Activated T-cell treated with anti-CD3 and anti-CD28 coated beads, Interleukin-2, amount 50 U/mL, for 4 hours (primary cell): ENCODE measurements at regions not wholly inside any gene's neighbourhood (a gene's known extent, or its start where the extent isn't known, plus 50 kb on each side); places are given as distances from the start of the nearest gene placed in this dataset.

ENCODE experiments used
- ATAC-seq, 2 donors: fragments of 200-7000 bp; cut with Tn5 transposase; one replicate each; pipeline ENCODE4 v1.10.0; 2021
- DNase-seq: peaks from one replicate; pipeline ENCODE4 v3.0.0-alpha.2; 2020
- H3K27me3 Mint-ChIP-seq: one replicate; pipeline ENCODE4 v1.8.0; 2021; ENCODE audit warnings: low read depth, mixed read lengths
- H3K36me3 Mint-ChIP-seq: one replicate; pipeline ENCODE4 v1.8.0; 2022; ENCODE audit warnings: mixed read lengths; ENCODE audit not compliant: insufficient read depth
- H3K4me1 Mint-ChIP-seq: one replicate; pipeline ENCODE4 v1.8.0; 2021; ENCODE audit warnings: low read depth, mixed read lengths
- H3K4me3 Mint-ChIP-seq: one replicate; pipeline ENCODE4 v1.8.0; 2021; ENCODE audit warnings: mild to moderate bottlenecking, moderate library complexity, mixed read lengths
- H3K9me3 Mint-ChIP-seq: one replicate; pipeline ENCODE4 v1.8.0; 2021; ENCODE audit warnings: mixed read lengths

DNA sequence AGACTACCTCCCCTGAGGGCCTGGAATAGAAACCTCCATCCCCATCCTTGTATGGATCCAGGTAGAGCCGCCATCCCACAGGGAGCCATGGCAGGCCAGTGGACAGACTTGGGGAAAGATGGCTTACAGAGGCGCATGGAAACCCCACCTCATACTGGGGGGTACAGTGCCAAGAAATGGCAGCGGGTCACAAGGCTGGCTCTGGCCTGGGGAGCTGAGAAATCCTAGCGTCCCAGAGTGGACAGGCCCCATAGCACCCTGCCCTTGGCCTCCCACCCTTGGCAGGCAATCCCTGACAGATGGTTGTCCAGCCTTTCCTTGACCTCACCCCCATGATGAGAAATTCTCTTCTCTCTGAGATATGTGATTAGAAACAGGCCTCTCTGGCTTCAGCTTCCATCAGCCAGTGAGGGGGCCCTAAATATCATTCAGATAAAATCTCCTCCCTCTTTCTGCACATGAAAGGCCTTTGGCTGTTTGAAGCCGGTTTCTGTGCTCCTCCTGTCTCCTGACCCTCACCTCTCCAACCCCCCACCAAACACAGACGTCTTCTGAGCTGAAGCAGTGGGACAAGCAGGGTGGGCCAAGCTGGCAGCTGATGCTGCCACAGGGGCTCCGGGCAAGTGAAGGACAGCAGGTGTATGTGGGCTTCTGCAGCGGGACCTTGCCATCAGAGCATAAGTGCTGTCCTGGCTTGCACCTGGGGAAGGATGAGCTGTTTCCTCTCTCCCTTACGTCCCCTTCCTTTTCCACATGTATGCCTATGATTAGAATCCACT, 204.4 kb upstream of the MAMLD1 start:
- Mint-ChIP-seq H3K4me3 (no peak overlapping the region), H3K27me3 (no peaks in the 10 kb centered on the region)
- no peak for DNase-seq

GRCh38 chrX:150159537-150159936, 203.6 kb upstream of the MAMLD1 start:
- H3K4me1 Mint-ChIP-seq, result no peaks in the 10 kb centered on the region
- no peak for DNase-seq
- no peaks in the 10 kb centered on the region for H3K27me3 Mint-ChIP-seq
- H3K36me3 Mint-ChIP-seq, result no peaks in the 10 kb centered on the region
- H3K9me3 Mint-ChIP-seq, result no peaks in the 10 kb centered on the region
- H3K4me3 Mint-ChIP-seq, result no peak overlapping the region
- no peak for ATAC-seq

More for the DNA sequence above, 204.4 kb upstream of the MAMLD1 start:
- H3K4me1 Mint-ChIP-seq, result no peaks in the 10 kb centered on the region
- H3K9me3 Mint-ChIP-seq, result no peaks in the 10 kb centered on the region
- H3K36me3 Mint-ChIP-seq, result no peaks in the 10 kb centered on the region
- ATAC-seq, result no peak

DNA sequence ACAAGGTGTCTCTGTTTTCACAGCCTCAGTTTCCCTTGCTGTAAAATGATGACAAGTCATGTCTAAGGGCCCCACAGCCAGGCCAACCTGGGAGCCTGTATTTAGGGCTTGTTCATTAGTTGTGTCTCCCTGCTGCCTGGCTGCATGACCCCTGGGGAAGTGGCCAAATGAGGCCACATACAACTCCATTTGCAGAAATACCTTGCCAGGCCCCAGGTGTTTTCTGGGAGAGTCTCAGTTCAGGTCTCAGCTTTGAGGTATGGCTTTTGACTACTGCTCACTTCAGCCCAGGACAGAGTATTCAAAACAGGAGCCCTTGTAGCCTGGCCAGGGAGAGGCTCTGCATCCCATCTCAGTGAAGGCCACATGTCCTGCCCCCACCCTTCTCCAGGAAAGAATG, 202.5 kb upstream of the MAMLD1 start:
- no peaks in the 10 kb centered on the region for H3K9me3 Mint-ChIP-seq

GRCh38 chrX:150161193-150161592, 201.9 kb upstream of the MAMLD1 start:
- H3K36me3 Mint-ChIP-seq, result no peaks in the 10 kb centered on the region
- ATAC-seq, result no peak
- no peaks in the 10 kb centered on the region for H3K27me3 Mint-ChIP-seq
- no peak for DNase-seq
- no peak overlapping the region for H3K4me3 Mint-ChIP-seq
- H3K9me3 Mint-ChIP-seq, result no peaks in the 10 kb centered on the region
- no peaks in the 10 kb centered on the region for H3K4me1 Mint-ChIP-seq

More for the DNA sequence above, 202.5 kb upstream of the MAMLD1 start:
- H3K36me3 Mint-ChIP-seq, result no peaks in the 10 kb centered on the region
- H3K27me3 Mint-ChIP-seq, result no peaks in the 10 kb centered on the region
- no peaks in the 10 kb centered on the region for H3K4me1 Mint-ChIP-seq
- DNase-seq (no peak), ATAC-seq (no peak)
- H3K4me3 Mint-ChIP-seq, result no peak overlapping the region

GRCh38 chrX:150162141-150162540, 201.0 kb upstream of the MAMLD1 start:
- no peak overlapping the region for H3K4me3 Mint-ChIP-seq
- H3K27me3 Mint-ChIP-seq, result no peaks in the 10 kb centered on the region
- no peaks in the 10 kb centered on the region for H3K9me3 Mint-ChIP-seq
- H3K36me3 Mint-ChIP-seq, result no peaks in the 10 kb centered on the region
- no peak for DNase-seq
- no peak for ATAC-seq
- H3K4me1 Mint-ChIP-seq, result no peaks in the 10 kb centered on the region

GRCh38 chrX:150163221-150163930, 199.7 kb upstream of the MAMLD1 start:
- H3K4me1 Mint-ChIP-seq, result no peaks in the 10 kb centered on the region
- no peaks in the 10 kb centered on the region for H3K36me3 Mint-ChIP-seq
- ATAC-seq (no peak), DNase-seq (no peak)
- no peak overlapping the region for H3K4me3 Mint-ChIP-seq
- H3K27me3 Mint-ChIP-seq, result no peaks in the 10 kb centered on the region
- no peaks in the 10 kb centered on the region for H3K9me3 Mint-ChIP-seq

DNA sequence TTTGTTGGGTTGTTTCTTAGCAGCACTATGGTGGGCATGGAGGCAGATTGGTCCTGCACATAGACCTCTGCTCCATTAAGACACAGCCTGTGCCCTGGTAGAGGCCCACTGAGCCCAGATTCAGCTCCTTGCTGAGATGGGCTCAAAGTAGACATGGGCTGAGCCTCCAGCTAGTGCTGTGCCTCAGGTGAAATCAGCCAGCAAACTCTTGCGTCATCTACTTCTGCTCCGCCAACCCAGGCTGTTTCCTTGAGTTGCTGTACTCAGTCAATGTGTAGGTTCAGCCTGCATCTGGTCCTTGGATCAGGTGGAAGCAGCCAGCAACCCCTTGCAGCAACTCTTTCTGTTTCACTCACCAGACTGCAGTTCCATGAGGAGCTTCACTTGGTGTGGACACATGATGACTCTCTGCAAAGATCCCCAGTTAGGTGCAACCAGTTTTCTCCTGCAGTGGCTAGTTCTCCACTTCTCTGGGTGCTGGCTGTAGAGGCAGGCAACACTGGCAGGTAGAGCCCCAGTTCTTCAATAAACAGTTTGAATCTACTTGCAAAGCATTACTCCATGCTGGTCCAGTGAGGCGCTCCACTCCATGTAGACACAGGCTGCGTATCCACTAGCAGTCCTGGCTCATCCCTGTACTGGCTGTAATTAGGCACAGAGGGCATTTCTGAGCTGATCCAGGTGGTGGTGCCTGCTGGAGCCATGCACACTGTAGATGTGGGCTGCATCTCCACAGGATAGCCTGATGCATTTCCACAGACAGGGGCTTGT, 199.0 kb upstream of the MAMLD1 start:
- ATAC-seq (no peak), DNase-seq (no peak)
- no peaks in the 10 kb centered on the region for H3K27me3 Mint-ChIP-seq
- no peaks in the 10 kb centered on the region for H3K36me3 Mint-ChIP-seq
- no peaks in the 10 kb centered on the region for H3K9me3 Mint-ChIP-seq
- H3K4me1 Mint-ChIP-seq, result no peaks in the 10 kb centered on the region
- H3K4me3 Mint-ChIP-seq, result no peak overlapping the region

GRCh38 chrX:150164971-150165600, 198.0 kb upstream of the MAMLD1 start:
- H3K4me1 Mint-ChIP-seq, result no peaks in the 10 kb centered on the region
- no peaks in the 10 kb centered on the region for H3K9me3 Mint-ChIP-seq
- no peak overlapping the region for H3K4me3 Mint-ChIP-seq
- ATAC-seq (no peak), DNase-seq (no peak)
- H3K27me3 Mint-ChIP-seq, result no peaks in the 10 kb centered on the region
- H3K36me3 Mint-ChIP-seq, result no peaks in the 10 kb centered on the region

GRCh38 chrX:150165776-150166610, 197.1 kb upstream of the MAMLD1 start:
- Mint-ChIP-seq H3K4me1 (no peaks in the 10 kb centered on the region), H3K27me3 (no peaks in the 10 kb centered on the region), H3K9me3 (no peaks in the 10 kb centered on the region), H3K36me3 (no peaks in the 10 kb centered on the region), H3K4me3 (no peak overlapping the region)
- ATAC-seq (no peak), DNase-seq (no peak)

GRCh38 chrX:150167482-150168324, 195.4 kb upstream of the MAMLD1 start:
- Mint-ChIP-seq H3K36me3 (no peaks in the 10 kb centered on the region), H3K4me1 (no peaks in the 10 kb centered on the region), H3K9me3 (no peaks in the 10 kb centered on the region), H3K27me3 (no peaks in the 10 kb centered on the region), H3K4me3 (no peak overlapping the region)
- DNase-seq (no peak), ATAC-seq (no peak)

DNA sequence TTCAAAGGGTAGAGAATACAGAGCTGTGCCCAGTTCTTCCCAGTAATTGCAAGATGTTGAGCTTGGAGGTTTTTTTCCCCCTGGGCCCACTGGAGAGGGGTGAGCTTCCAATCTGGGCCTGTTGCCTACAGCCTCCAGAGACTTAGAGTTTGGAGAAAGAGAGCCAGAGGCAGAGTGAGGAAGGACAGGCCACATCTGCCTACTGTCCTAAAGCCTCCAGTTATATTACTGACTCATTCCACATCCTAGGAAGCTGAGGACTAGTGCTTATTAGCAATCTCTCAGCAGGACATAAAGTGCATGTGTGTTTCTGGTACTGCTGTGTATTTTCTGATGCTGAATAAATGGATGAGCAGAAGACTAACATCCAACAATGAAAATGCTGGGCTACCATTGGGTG, 181.0 kb upstream of the MAMLD1 start:
- peaks cover 1% of the 10 kb centered on the region for H3K27me3 Mint-ChIP-seq
- H3K4me1 Mint-ChIP-seq, result peaks cover 1% of the 10 kb centered on the region
- H3K9me3 Mint-ChIP-seq, result peaks cover 8% of the 10 kb centered on the region
- H3K4me3 Mint-ChIP-seq, result no peak overlapping the region
- ATAC-seq (no peak), DNase-seq (no peak)
- H3K36me3 Mint-ChIP-seq, result no peaks in the 10 kb centered on the region

- H3K4me3 Mint-ChIP-seq, result no peak overlapping the region
- peaks cover 1% of the 10 kb centered on the region for H3K4me1 Mint-ChIP-seq
- H3K27me3 Mint-ChIP-seq, result peaks cover 1% of the 10 kb centered on the region
- H3K36me3 Mint-ChIP-seq, result no peaks in the 10 kb centered on the region
- no peak for ATAC-seq
- peaks cover 3% of the 10 kb centered on the region for H3K9me3 Mint-ChIP-seq
- DNase-seq, result no peak
These were observed 178.6 kb upstream of the MAMLD1 start for GRCh38 chrX:150184491-150184890.

DNA sequence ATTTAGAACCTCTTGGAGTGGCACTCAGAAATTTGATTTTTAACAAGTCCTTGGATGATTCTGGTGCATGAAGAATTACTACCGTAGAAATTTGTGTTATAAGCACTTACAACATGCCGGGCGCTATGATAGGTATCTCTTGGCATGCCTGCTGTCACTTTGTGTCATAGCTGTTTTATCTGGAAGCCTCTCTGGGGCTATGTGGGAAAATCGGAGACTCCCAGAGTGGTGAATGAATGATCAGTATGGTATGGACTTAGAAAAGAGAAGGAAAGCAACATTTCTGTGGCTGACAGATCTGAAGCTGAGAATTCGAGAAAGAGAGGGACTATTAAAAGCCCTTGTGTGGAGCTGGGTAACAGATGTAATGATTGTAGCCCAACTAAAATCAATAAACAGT, 177.4 kb upstream of the MAMLD1 start:
- peaks cover 1% of the 10 kb centered on the region for H3K4me1 Mint-ChIP-seq
- ATAC-seq, result no peak

More for the DNA sequence above, 177.4 kb upstream of the MAMLD1 start:
- Mint-ChIP-seq H3K27me3 (peaks cover 1% of the 10 kb centered on the region), H3K36me3 (no peaks in the 10 kb centered on the region), H3K9me3 (no peaks in the 10 kb centered on the region), H3K4me3 (no peak overlapping the region)
- no peak for DNase-seq
